ENCODE measurements at regions not wholly inside any gene's neighbourhood (a gene's known extent, or its start where the extent isn't known, plus 50 kb on each side); places are given as distances from the start of the nearest gene placed in this dataset.

- no peak for DNase-seq (ENCODE audit: low spot score)
- in situ Hi-C loops (cut with HindIII; ENCODE audit: low sequenced_read_pairs) = no loop called here
These were observed 178.4 kb downstream of the CRPPA start for GRCh38 chr7:16242920-16243319.

GRCh38 chr7:16241017-16241416, 180.3 kb downstream of the CRPPA start:
- in situ Hi-C loops (cut with HindIII; ENCODE audit: low sequenced_read_pairs) = no loop called here
- no peak for DNase-seq (ENCODE audit: low spot score)

GRCh38 chr7:16236381-16236780, 185.0 kb downstream of the CRPPA start:
- no peak for DNase-seq (ENCODE audit: low spot score)
- in situ Hi-C loops (cut with HindIII; ENCODE audit: low sequenced_read_pairs) = no loop called here

GRCh38 chr7:16235147-16236114, 185.9 kb downstream of the CRPPA start:
- DNase-seq (ENCODE audit: low spot score) = no peak
- in situ Hi-C loops (cut with HindIII; ENCODE audit: low sequenced_read_pairs) = no loop called here

- in situ Hi-C loops (cut with HindIII; ENCODE audit: low sequenced_read_pairs) = no loop called here
- DNase-seq (ENCODE audit: low spot score) = no peak
These were observed 186.7 kb downstream of the CRPPA start for GRCh38 chr7:16234493-16235146.

GRCh38 chr7:16233517-16233916, 187.8 kb downstream of the CRPPA start:
- in situ Hi-C loops (cut with HindIII; ENCODE audit: low sequenced_read_pairs) = no loop called here
- DNase-seq (ENCODE audit: low spot score) = no peak

GRCh38 chr7:16232273-16232672, 189.1 kb downstream of the CRPPA start:
- in situ Hi-C loops (cut with HindIII; ENCODE audit: low sequenced_read_pairs) = no loop called here
- DNase-seq (ENCODE audit: low spot score) = no peak

- no peak for DNase-seq (ENCODE audit: low spot score)
- in situ Hi-C loops (cut with HindIII; ENCODE audit: low sequenced_read_pairs) = no loop called here
These were observed 197.2 kb downstream of the CRPPA start for GRCh38 chr7:16223963-16224707.

GRCh38 chr7:16212610-16213009, 208.7 kb downstream of the CRPPA start:
- DNase-seq (ENCODE audit: low spot score) = no peak
- in situ Hi-C loops (cut with HindIII; ENCODE audit: low sequenced_read_pairs) = no loop called here

GRCh38 chr7:16212032-16212431, 209.3 kb downstream of the CRPPA start:
- in situ Hi-C loops (cut with HindIII; ENCODE audit: low sequenced_read_pairs) = no loop called here
- no peak for DNase-seq (ENCODE audit: low spot score)

- in situ Hi-C loops (cut with HindIII; ENCODE audit: low sequenced_read_pairs) = no loop called here
- no peak for DNase-seq (ENCODE audit: low spot score)
These were observed 209.9 kb downstream of the CRPPA start for GRCh38 chr7:16211402-16211925.

GRCh38 chr7:16210171-16210570, 211.2 kb downstream of the CRPPA start:
- in situ Hi-C loops (cut with HindIII; ENCODE audit: low sequenced_read_pairs) = no loop called here
- no peak for DNase-seq (ENCODE audit: low spot score)

- in situ Hi-C loops (cut with HindIII; ENCODE audit: low sequenced_read_pairs) = no loop called here
- no peak for DNase-seq (ENCODE audit: low spot score)
These were observed 214.0 kb downstream of the CRPPA start for GRCh38 chr7:16207321-16207720.

GRCh38 chr7:16205466-16205865, 215.9 kb downstream of the CRPPA start:
- no peak for DNase-seq (ENCODE audit: low spot score)
- in situ Hi-C loops (cut with HindIII; ENCODE audit: low sequenced_read_pairs) = no loop called here

- no peak for DNase-seq (ENCODE audit: low spot score)
- in situ Hi-C loops (cut with HindIII; ENCODE audit: low sequenced_read_pairs) = no loop called here
These were observed 216.4 kb downstream of the CRPPA start for GRCh38 chr7:16204953-16205352.

- DNase-seq (ENCODE audit: low spot score) = no peak
- in situ Hi-C loops (cut with HindIII; ENCODE audit: low sequenced_read_pairs) = no loop called here
These were observed 218.3 kb downstream of the CRPPA start for GRCh38 chr7:16203065-16203464.

- in situ Hi-C loops (cut with HindIII; ENCODE audit: low sequenced_read_pairs) = no loop called here
- DNase-seq (ENCODE audit: low spot score) = no peak
These were observed 219.0 kb downstream of the CRPPA start for GRCh38 chr7:16202303-16202702.

GRCh38 chr7:16200591-16200990, 220.7 kb downstream of the CRPPA start:
- in situ Hi-C loops (cut with HindIII; ENCODE audit: low sequenced_read_pairs) = no loop called here
- DNase-seq (ENCODE audit: low spot score) = no peak

GRCh38 chr7:16193631-16194030, 227.7 kb downstream of the CRPPA start:
- no peak for DNase-seq (ENCODE audit: low spot score)
- in situ Hi-C loops (cut with HindIII; ENCODE audit: low sequenced_read_pairs) = no loop called here

All from G401 (cell line).